Motor neuron (in vitro differentiated cells): ENCODE measurements at regions not wholly inside any gene's neighbourhood (a gene's known extent, or its start where the extent isn't known, plus 50 kb on each side); places are given as distances from the start of the nearest gene placed in this dataset.
A peak's percentile ranks its signal among the peaks of the same experiment; 100 is the strongest.
"Not testable (repeated sequence)": the region's sequence is repeated elsewhere in the genome, so short reads cannot be mapped to it uniquely, and the experiment has no call there.

Experiments used
- ATAC-seq, 8 experiments: fragments of 200-7000 bp; cut with Tn5 transposase; replicated peaks in 6 of 8; 2 replicates each; pipeline ENCODE4 v1.8.0; 2021; ENCODE audit warnings: mild to moderate bottlenecking in 8 of 8, moderate library complexity in 8 of 8
- H3K27ac ChIP-seq, 2 donors: fragments of 250-450 bp; sonication (Bioruptor Pico); 2 replicates each; pipeline ENCODE4 v1.9.0; 2021; ENCODE audit warnings: antibody characterized with exemption in 2 of 2, mild to moderate bottlenecking in 2 of 2, moderate library complexity in 1 of 2
- H3K4me1 ChIP-seq, 2 donors: fragments of 250-450 bp; sonication (Bioruptor Pico); replicated peaks in 1 of 2; 2 replicates each; pipeline ENCODE4 v1.6.1; 2021; ENCODE audit warnings: antibody characterized with exemption in 2 of 2, mild to moderate bottlenecking in 2 of 2, moderate library complexity in 1 of 2
- H3K4me3 ChIP-seq, 5 donors: fragments of 250-450 bp; sonication (Bioruptor Pico); 2 replicates each; pipeline ENCODE4 v1.9.0; 2021; ENCODE audit warnings: antibody characterized with exemption in 5 of 5, mild to moderate bottlenecking in 5 of 5, moderate library complexity in 4 of 5
- WGBS, 10 experiments: fragments of 450-650 bp; shearing (Covaris generic); methylation state at CpG; one replicate each; pipeline ENCODE4 v1.0.0; 2022; 5-methylcytosine and 5-hydroxymethylcytosine counted together
- in situ Hi-C, 9 experiments: fragments of 400-800 bp; cut with MboI; loops; one replicate each; pipeline ENCODE4 v1.15.0; 2021; ENCODE audit warnings: low sequenced_read_pairs in 9 of 9, low pct_unique_long_range_greater_than_20kb in 2 of 9; ENCODE audit not compliant: unreplicated experiment in 9 of 9

GRCh38 chr17:70924776-70925175 is 755.4 kb downstream of the KCNJ2 start:
- Histone ChIP-seq H3K27ac (no peak overlapping the region), H3K4me3 (no peak overlapping the region), H3K4me1 (no peaks in the 10 kb centered on the region)
- ATAC-seq: no peak
- 30 to 100% (median 88%) methylated on average over 1 to 4 of the region's 4 CpGs for WGBS, 10 experiments
- in situ Hi-C loops: no loop called here

- in situ Hi-C loops: no loop called here
- WGBS, 10 experiments: 14 to 100% (median 87%) methylated on average over 1 to 2 of the region's 2 CpGs
- Histone ChIP-seq H3K4me1 (no peaks in the 10 kb centered on the region), H3K4me3 (no peak overlapping the region), H3K27ac (no peak overlapping the region)
- no peak for ATAC-seq
Observed at GRCh38 chr17:70929226-70929625, 759.9 kb downstream of the KCNJ2 start.

DNA sequence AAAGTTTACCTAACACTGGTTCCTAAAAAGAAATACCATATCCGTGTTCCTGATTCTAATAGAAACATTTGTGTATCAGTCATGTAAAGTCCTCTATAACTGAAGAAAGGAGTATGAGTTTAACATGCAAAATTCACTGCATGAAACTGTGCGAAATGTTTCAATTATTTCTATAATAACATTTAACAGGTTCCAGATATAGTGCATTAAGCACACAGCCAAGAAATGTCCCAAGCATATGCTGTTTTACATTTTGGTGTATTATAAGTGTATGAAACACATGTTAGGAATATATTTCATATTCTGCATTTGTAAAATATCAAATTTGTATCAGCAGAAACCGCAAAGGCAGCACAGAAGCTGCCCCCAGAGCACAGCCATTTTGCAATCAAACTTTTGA is 764.9 kb downstream of the KCNJ2 start:
- no peak for ATAC-seq
- Histone ChIP-seq H3K27ac (no peak overlapping the region), H3K4me1 (no peaks in the 10 kb centered on the region), H3K4me3 (no peak overlapping the region)
- WGBS, 10 experiments: 0 to 100% (median 83%) methylated on average over 1 to 3 of the region's 3 CpGs
- in situ Hi-C loops: no loop called here

DNA sequence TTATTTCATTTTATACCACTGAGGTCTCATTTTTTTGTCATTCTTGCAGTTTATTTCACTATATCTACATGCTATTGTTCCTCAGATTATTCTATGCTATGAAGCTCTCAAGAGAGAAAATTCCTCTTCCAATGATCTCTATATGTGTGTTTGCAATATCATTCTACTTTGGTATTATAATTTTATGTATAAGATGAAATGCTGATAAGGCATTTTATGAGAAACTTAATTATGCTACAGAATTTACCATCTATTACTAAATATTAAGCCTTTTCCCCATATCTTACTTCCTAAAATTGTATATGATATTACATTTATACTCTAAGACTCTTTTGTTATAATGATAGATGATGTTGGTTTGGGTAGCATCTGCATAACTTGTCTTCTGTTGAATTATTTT is 765.5 kb downstream of the KCNJ2 start:
- in situ Hi-C loops: no loop called here
- Histone ChIP-seq H3K27ac (no peak overlapping the region), H3K4me1 (no peaks in the 10 kb centered on the region), H3K4me3 (no peak overlapping the region)
- ATAC-seq: no peak

DNA sequence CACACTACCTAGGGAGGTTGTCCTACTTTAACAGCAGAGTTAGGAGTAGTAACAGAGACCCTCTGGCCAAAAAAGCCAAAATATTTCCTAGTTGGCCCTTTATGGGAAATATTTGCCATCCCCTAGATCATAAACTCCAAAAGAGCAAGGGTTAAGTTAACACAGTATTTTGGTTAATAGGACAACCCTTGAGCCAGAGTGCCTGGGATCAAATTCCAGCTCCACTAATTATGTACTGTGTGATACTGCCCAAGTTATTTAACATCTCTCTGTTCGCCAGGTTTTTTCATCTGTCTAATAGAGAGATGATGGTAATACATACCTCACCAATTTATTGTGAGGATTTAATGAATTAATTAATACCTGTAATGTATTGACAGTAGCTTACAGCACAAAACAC is 767.4 kb downstream of the KCNJ2 start:
- no peaks in the 10 kb centered on the region for H3K4me1 ChIP-seq
- no peak overlapping the region for H3K27ac ChIP-seq
- ATAC-seq: no peak
- H3K4me3 ChIP-seq: no peak overlapping the region
- in situ Hi-C loops: no loop called here
- 38 to 100% (median 100%) methylated on average over 1 of the region's 1 CpG; no CpG with 5 or more reads in 4 of the 10 experiments for WGBS, 10 experiments

- in situ Hi-C loops: no loop called here
- no peak overlapping the region for H3K27ac ChIP-seq
- H3K4me3 ChIP-seq: no peak overlapping the region
- 0 to 90% (median 69%) methylated on average over 1 to 7 of the region's 7 CpGs for WGBS, 10 experiments
- H3K4me1 ChIP-seq: no peaks in the 10 kb centered on the region
- ATAC-seq: peak in 1 of 8 experiments; percentile 64
Observed at GRCh38 chr17:70938336-70938735, 769.0 kb downstream of the KCNJ2 start.

GRCh38 chr17:70945386-70945785 is 776.1 kb downstream of the KCNJ2 start:
- no peak overlapping the region for H3K4me3 ChIP-seq
- H3K27ac ChIP-seq: no peak overlapping the region
- in situ Hi-C loops: no loop called here
- 54 to 100% (median 89%) methylated on average over 1 to 5 of the region's 5 CpGs for WGBS, 10 experiments
- H3K4me1 ChIP-seq: no peaks in the 10 kb centered on the region
- no peak for ATAC-seq

DNA sequence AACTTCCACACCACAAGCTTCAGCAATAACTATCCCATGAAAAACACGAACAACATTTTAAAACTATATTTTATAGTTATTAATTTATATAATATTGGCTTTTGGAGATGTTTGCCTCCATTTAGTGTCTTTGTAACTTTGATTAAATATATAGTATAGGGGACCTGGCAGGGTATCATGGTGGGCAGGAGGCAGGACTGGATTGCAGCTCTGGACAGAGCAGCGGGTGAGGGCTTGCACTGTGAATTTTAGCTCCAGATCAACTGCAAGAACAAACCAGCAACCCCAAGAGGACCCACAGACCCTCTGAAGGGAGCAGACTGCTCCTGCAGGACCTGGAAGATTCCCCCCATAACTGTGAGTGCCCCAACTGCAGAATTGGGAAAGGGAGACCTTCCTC is 777.9 kb downstream of the KCNJ2 start:
- ATAC-seq: no peak
- in situ Hi-C loops: no loop called here
- 25 to 100% (median 79%) methylated on average over 1 to 2 of the region's 2 CpGs; no CpG with 5 or more reads in 3 of the 10 experiments for WGBS, 10 experiments
- no peaks in the 10 kb centered on the region for H3K4me1 ChIP-seq
- H3K4me3 ChIP-seq: no peak overlapping the region
- H3K27ac ChIP-seq: no peak overlapping the region

- no peak overlapping the region for H3K4me3 ChIP-seq
- no peaks in the 10 kb centered on the region for H3K4me1 ChIP-seq
- no peak for ATAC-seq
- WGBS, 10 experiments: 67 to 100% (median 94%) methylated on average over 3 to 11 of the region's 17 CpGs; no CpG with 5 or more reads in 3 of the 10 experiments
- in situ Hi-C loops: no loop called here
- no peak overlapping the region for H3K27ac ChIP-seq
Observed at GRCh38 chr17:70947636-70948565, 778.6 kb downstream of the KCNJ2 start.

DNA sequence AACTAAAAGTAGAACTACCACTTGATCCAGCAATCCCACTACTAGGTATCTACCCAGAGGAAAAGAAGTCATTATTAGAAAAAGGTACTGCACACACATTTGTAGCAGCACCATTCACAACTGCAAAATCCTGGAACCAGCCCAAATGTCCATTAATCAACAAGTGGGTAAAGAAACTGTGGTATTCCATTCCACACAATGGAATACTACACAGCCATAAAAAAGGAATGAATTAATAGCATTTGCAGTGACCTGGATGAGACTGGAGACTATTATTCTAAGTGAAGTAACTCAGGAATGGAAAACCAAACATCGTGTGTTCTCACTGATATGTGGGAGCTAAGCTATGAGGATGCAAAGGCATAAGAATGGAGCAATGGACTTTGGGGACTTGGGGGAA is 783.8 kb downstream of the KCNJ2 start:
- in situ Hi-C loops, H3K4me3 ChIP-seq, ATAC-seq, H3K27ac ChIP-seq, H3K4me1 ChIP-seq: not testable (repeated sequence)
- 75 to 100% (median 85%) methylated on average over 1 of the region's 1 CpG; no CpG with 5 or more reads in 6 of the 10 experiments for WGBS, 10 experiments

DNA sequence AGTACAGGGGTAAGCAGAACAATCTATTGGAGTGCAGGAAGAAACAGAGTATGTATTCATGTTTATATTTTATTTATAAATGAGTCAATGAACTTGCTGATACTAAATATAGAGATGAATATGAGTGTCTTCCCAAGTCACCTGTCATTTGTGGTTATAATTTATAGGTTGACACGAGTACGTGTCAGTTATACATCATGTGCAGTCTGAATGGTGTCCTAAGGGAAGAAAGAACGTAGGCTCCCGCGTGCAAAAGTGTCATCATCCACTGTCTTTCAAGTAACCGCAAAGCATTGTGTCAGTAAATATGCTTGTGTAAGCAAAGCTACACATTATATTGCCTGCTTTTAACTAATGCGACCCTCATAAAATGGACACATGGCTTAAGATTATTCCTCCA is 786.1 kb downstream of the KCNJ2 start:
- in situ Hi-C loops: no loop called here
- H3K27ac ChIP-seq: no peak overlapping the region
- H3K4me1 ChIP-seq: no peaks in the 10 kb centered on the region
- 53 to 100% (median 77%) methylated on average over 2 to 7 of the region's 7 CpGs; no CpG with 5 or more reads in 1 of the 10 experiments for WGBS, 10 experiments
- ATAC-seq: no peak
- no peak overlapping the region for H3K4me3 ChIP-seq

DNA sequence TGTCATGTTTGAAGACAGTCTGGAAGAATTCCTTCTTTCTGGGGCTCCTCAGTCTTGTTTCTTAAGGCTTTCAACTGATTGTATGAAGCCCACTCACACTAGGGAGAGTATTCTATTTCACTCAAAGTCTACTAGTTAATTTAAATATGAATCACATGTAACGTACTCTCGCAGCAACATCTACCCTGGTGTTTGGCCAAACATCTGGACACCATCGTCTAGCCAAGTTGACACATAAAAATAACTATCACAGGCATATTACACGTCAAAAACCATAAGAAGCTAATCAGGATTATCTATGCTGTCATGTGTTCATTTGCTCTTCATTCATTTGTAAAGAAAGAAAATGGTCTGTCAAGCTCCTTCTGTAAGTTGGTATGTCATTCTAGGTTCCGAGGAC is 787.4 kb downstream of the KCNJ2 start:
- 0 to 100% (median 88%) methylated on average over 1 to 5 of the region's 5 CpGs for WGBS, 10 experiments
- H3K4me1 ChIP-seq: no peaks in the 10 kb centered on the region
- H3K27ac ChIP-seq: no peak overlapping the region
- no peak for ATAC-seq
- in situ Hi-C loops: no loop called here
- H3K4me3 ChIP-seq: no peak overlapping the region

DNA sequence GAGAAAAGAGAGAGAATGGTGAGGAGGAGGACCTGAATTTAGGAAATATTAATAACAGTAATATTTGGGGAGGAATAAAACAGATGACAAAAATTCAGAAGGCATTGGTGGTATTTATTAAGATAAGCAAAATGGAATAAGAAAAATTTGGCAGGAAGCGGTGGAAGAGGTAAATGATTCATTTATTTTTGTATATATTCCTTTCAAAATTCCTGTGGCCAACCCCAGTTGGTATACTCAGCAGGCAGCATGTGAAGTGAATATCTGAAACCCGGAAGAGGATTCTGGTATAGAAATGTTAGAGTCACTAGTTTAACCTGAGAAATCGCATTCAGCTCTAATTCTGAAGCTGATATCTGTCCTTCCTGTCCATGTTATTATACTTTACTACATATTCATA is 792.0 kb downstream of the KCNJ2 start:
- Histone ChIP-seq H3K4me1 (no peaks in the 10 kb centered on the region), H3K27ac (no peak overlapping the region), H3K4me3 (no peak overlapping the region)
- in situ Hi-C loops: no loop called here
- WGBS, 10 experiments: 36 to 100% (median 85%) methylated on average over 1 to 3 of the region's 3 CpGs; no CpG with 5 or more reads in 1 of the 10 experiments
- no peak for ATAC-seq

DNA sequence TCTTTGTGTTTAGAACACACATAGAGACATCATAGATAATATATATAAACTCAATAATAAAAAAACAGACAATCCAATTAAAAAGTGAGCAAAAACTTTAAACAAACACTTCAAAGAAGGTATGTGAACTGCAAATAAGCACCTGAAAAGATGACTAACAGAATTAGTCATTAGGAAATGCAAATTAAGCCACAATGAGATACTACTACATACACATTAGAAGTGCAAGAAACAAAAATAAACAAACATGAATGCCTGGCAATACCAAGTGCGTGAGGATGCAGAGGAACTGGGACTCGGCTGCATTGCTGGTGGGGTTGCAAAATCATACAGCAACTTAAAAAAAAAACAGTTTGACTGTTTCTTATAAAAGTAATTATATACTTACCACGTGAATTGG is 799.0 kb downstream of the KCNJ2 start:
- no peak overlapping the region for H3K4me3 ChIP-seq
- no peak for ATAC-seq
- no peak overlapping the region for H3K27ac ChIP-seq
- 9 to 96% (median 86%) methylated on average over 2 to 3 of the region's 3 CpGs for WGBS, 10 experiments
- H3K4me1 ChIP-seq: no peaks in the 10 kb centered on the region
- in situ Hi-C loops: no loop called here
